A673 (cell line): ENCODE measurements at regions not wholly inside any gene's neighbourhood (a gene's known extent, or its start where the extent isn't known, plus 50 kb on each side); places are given as distances from the start of the nearest gene placed in this dataset.

Source experiments
- BruUV-seq: library from RNA; stranded (reverse); fragments of 400-500 nt; replicated peaks from 2 replicates; lab custom pipeline; 2021; lab: Mats Ljungman, UMichigan
- CTCF ChIA-PET: fragments of 300-600 bp; sonication (Branson Sonifier 250); formaldehyde crosslinking; loops from one replicate; lab custom pipeline; 2022; ENCODE audit warnings: antibody characterized with exemption; lab: Charles Lee
- POLR2A ChIA-PET: fragments of 300-600 bp; sonication (Branson Sonifier 250); formaldehyde crosslinking; loops from one replicate; lab custom pipeline; 2022; ENCODE audit warnings: antibody characterized with exemption; ENCODE audit not compliant: low non-redundant PET; lab: Charles Lee
- DNase-seq: peaks from one replicate; pipeline ENCODE4 v3.0.0-alpha.2; 2015; ENCODE audit warnings: low spot score
- H3K27ac ChIP-seq: fragments of 200-600 bp; sonication (generic); 2 replicates; pipeline ENCODE4 v1.5.1; 2016; ENCODE audit warnings: mixed run types, low read depth, mild to moderate bottlenecking, mixed read lengths, antibody characterized with exemption, low read length; ENCODE audit not compliant: poor library complexity, severe bottlenecking
- H3K27me3 ChIP-seq: fragments of 200-600 bp; sonication (generic); replicated peaks from 2 replicates; pipeline ENCODE4 v1.6.1; 2017; ENCODE audit warnings: mixed run types, low read depth, mild to moderate bottlenecking, mixed read lengths, antibody characterized with exemption, low read length; ENCODE audit not compliant: insufficient read depth, poor library complexity
- H3K36me3 ChIP-seq: fragments of 200-600 bp; sonication (generic); 2 replicates; pipeline ENCODE4 v1.6.1; 2016; ENCODE audit warnings: mixed run types, mild to moderate bottlenecking, mixed read lengths, antibody characterized with exemption, low read length; ENCODE audit not compliant: insufficient read depth, poor library complexity, severe bottlenecking
- H3K4me1 ChIP-seq: fragments of 200-600 bp; sonication (generic); 2 replicates; pipeline ENCODE4 v1.6.1; 2017; ENCODE audit warnings: mixed run types, mild to moderate bottlenecking, mixed read lengths, antibody characterized with exemption, low read length; ENCODE audit not compliant: insufficient read depth, poor library complexity, severe bottlenecking
- H3K4me3 ChIP-seq: fragments of 200-600 bp; sonication (generic); 2 replicates; pipeline ENCODE4 v1.5.1; 2016; ENCODE audit warnings: low read depth, mixed run types, mild to moderate bottlenecking, mixed read lengths, low read length; ENCODE audit not compliant: poor library complexity, severe bottlenecking
- H3K9me3 ChIP-seq: fragments of 200-600 bp; sonication (generic); 2 replicates; pipeline ENCODE4 v1.6.1; 2016; ENCODE audit warnings: mixed run types, low read depth, mild to moderate bottlenecking, mixed read lengths, antibody characterized with exemption, low read length; ENCODE audit not compliant: poor library complexity, severe bottlenecking
- CTCF ChIP-seq: fragments of 300-800, 200-600 bp; sonication (generic); conservative IDR thresholded peaks from 2 replicates; pipeline ENCODE4 v1.5.1; 2017; ENCODE audit warnings: low read depth, mild to moderate bottlenecking, antibody characterized with exemption, low read length, moderate library complexity, mixed read lengths
- EZH2 ChIP-seq: fragments of 200-600 bp; sonication (generic); IDR thresholded peaks from 2 replicates; pipeline ENCODE4 v1.6.1; 2017; ENCODE audit warnings: borderline replicate concordance, low read depth, mild to moderate bottlenecking, mixed read lengths, antibody characterized with exemption, low read length; ENCODE audit not compliant: poor library complexity, severe bottlenecking
- intact Hi-C: fragments of 100-400 bp; cut with micrococcal nuclease; formaldehyde crosslinking; loops from one replicate; pipeline ENCODE4 v1.10.0; 2022; ENCODE audit not compliant: unreplicated experiment

DNA sequence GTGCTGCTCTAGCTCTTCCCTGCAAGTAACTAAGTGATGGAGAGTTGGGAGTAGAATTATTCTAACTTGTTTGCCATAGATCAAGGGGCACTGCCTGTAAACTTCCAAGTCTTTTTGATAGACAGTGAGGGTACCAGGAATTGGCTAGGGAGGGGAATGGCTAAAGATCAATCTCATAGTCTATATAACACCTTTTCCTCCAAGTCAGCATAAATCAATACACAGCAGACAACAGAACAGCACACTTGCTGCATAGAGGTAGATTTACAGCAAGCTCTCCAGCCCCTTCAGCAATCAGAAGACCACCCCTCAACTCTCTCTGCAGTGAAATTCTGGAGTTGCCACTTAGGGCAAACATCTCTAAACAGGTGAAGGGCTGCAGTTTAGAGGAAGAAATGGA, 643.5 kb upstream of the KLF4 start:
- intact Hi-C loops: no loop called here
- Histone ChIP-seq H3K4me1 (no peaks in the 10 kb centered on the region), H3K27ac (no peak overlapping the region), H3K4me3 (no peak overlapping the region), H3K9me3 (peaks cover 6% of the 10 kb centered on the region), H3K27me3 (no peaks in the 10 kb centered on the region), H3K36me3 (no peaks in the 10 kb centered on the region)
- BruUV-seq: no TSS peak
- POLR2A ChIA-PET: no interaction called here
- DNase-seq: no peak
- CTCF ChIA-PET: no interaction called here
- TF ChIP-seq CTCF (no peak), EZH2 (no peak)

DNA sequence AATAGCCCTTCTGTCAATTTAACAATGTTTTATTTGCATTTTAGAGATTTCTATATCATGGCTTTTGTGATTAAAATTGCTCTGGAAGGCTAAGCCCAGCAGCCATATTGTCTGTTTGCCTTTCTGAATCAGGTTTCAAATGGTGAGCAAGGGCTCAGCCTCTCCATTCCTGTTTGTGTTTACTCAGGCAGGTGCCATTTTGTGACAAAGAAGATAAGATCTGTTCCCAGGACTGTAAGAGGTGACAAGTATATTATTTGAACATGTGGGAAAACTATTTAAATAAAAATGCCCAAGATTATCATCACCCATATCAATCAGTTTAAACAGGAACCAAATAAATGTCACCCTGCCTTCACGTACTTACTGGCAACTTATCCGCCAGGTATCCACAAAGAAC, 641.3 kb upstream of the KLF4 start:
- H3K9me3 ChIP-seq: peaks cover 3% of the 10 kb centered on the region
- ChIA-PET CTCF (no interaction called here), POLR2A (no interaction called here)
- no peak for TF ChIP-seq EZH2
- TF ChIP-seq CTCF: no peak
- no TSS peak for BruUV-seq
- H3K27me3 ChIP-seq: no peaks in the 10 kb centered on the region
- H3K4me1 ChIP-seq: no peaks in the 10 kb centered on the region
- intact Hi-C loops: no loop called here
- no peak for DNase-seq
- H3K36me3 ChIP-seq: no peaks in the 10 kb centered on the region
- no peak overlapping the region for H3K27ac ChIP-seq
- H3K4me3 ChIP-seq: no peak overlapping the region

- CTCF ChIA-PET: no interaction called here
- Histone ChIP-seq H3K27ac (no peak overlapping the region), H3K36me3 (no peaks in the 10 kb centered on the region), H3K9me3 (peaks cover 3% of the 10 kb centered on the region), H3K4me1 (no peaks in the 10 kb centered on the region), H3K4me3 (no peak overlapping the region), H3K27me3 (no peaks in the 10 kb centered on the region)
- intact Hi-C loops: no loop called here
- no TSS peak for BruUV-seq
- POLR2A ChIA-PET: no interaction called here
- TF ChIP-seq CTCF: peak; percentile 53
- TF ChIP-seq EZH2: no peak
- no peak for DNase-seq
Observed at GRCh38 chr9:108125625-108126024, 636.1 kb upstream of the KLF4 start.
